IMR-90 (cell line): ENCODE measurements at regions not wholly inside any gene's neighbourhood (a gene's known extent, or its start where the extent isn't known, plus 50 kb on each side); places are given as distances from the start of the nearest gene placed in this dataset.

Experiments
- ATAC-seq: fragments of 200-7000 bp; cut with Tn5 transposase; 2 replicates; pipeline ENCODE4 v1.9.1; 2020; ENCODE audit warnings: low read depth, mild to moderate bottlenecking, moderate library complexity
- BruUV-seq: library from RNA; stranded (reverse); fragments of 400-500 nt; replicated peaks from 2 replicates; lab custom pipeline; 2021; lab: Mats Ljungman, UMichigan
- CTCF ChIA-PET: fragments of 300-600 bp; formaldehyde crosslinking; extraction: SDS; loops from one replicate; lab custom pipeline; 2021; ENCODE audit warnings: antibody characterized with exemption; lab: Yijun Ruan, JAX
- POLR2A ChIA-PET: fragments of 300-600 bp; sonication (Branson Sonifier 250); formaldehyde crosslinking; loops from one replicate; lab custom pipeline; 2022; ENCODE audit warnings: antibody characterized with exemption; ENCODE audit not compliant: unreplicated experiment; lab: Charles Lee
- DNase-seq: peaks from one replicate; pipeline ENCODE4 v3.0.0; 2013
- H2AFZ ChIP-seq: replicated peaks from 2 replicates; pipeline ENCODE3; 2013; ENCODE audit warnings: low read length, mild to moderate bottlenecking; ENCODE audit not compliant: poor library complexity
- H2AK5ac ChIP-seq: 2 replicates; pipeline ENCODE4 v1.6.1; 2013; ENCODE audit warnings: low read depth, low read length, inconsistent platforms
- H2AK9ac ChIP-seq: replicated peaks from 2 replicates; pipeline ENCODE3; 2013; ENCODE audit warnings: mild to moderate bottlenecking, low read depth, low read length, moderate library complexity; ENCODE audit not compliant: poor library complexity
- H2BK120ac ChIP-seq: 2 replicates; pipeline ENCODE4 v1.6.1; 2013; ENCODE audit warnings: low read depth, low read length, inconsistent platforms
- H2BK15ac ChIP-seq: 3 replicates; pipeline ENCODE4 v1.6.1; 2013; ENCODE audit warnings: low read depth, low read length, inconsistent platforms
- H2BK20ac ChIP-seq: 2 replicates; pipeline ENCODE4 v1.6.1; 2013; ENCODE audit warnings: low read depth, mild to moderate bottlenecking, inconsistent platforms, low read length, moderate library complexity
- H2BK5ac ChIP-seq: 2 replicates; pipeline ENCODE4 v1.6.1; 2013; ENCODE audit warnings: mild to moderate bottlenecking, low read depth, low read length, inconsistent platforms; ENCODE audit not compliant: poor library complexity, severe bottlenecking
- H3K14ac ChIP-seq: replicated peaks from 2 replicates; pipeline ENCODE4 v1.6.1; 2013; ENCODE audit warnings: low read depth, low read length, inconsistent platforms
- H3K18ac ChIP-seq: 2 replicates; pipeline ENCODE4 v1.6.1; 2013; ENCODE audit warnings: low read depth, low read length, control low read depth
- H3K23ac ChIP-seq: 2 replicates; pipeline ENCODE4 v1.6.1; 2013; ENCODE audit warnings: low read depth, low read length, inconsistent platforms
- H3K27ac ChIP-seq: 2 replicates; pipeline ENCODE4 v1.5.1; 2013; ENCODE audit warnings: mild to moderate bottlenecking, control low read depth, low read length; ENCODE audit not compliant: insufficient read depth
- H3K27me3 ChIP-seq: 2 replicates; pipeline ENCODE4 v1.6.1; 2013; ENCODE audit warnings: low read length; ENCODE audit not compliant: control insufficient read depth, insufficient read depth
- H3K36me3 ChIP-seq: 2 replicates; pipeline ENCODE4 v1.6.1; 2013; ENCODE audit warnings: low read length, mixed read lengths; ENCODE audit not compliant: control insufficient read depth, insufficient read depth
- H3K4ac ChIP-seq: 2 replicates; pipeline ENCODE4 v1.6.1; 2013; ENCODE audit warnings: low read depth, low read length, inconsistent platforms
- H3K4me1 ChIP-seq: 2 replicates; pipeline ENCODE4 v1.6.1; 2013; ENCODE audit warnings: low read length, mixed read lengths; ENCODE audit not compliant: control insufficient read depth, insufficient read depth
- H3K4me2 ChIP-seq: 2 replicates; pipeline ENCODE4 v1.6.1; 2013; ENCODE audit warnings: low read depth, mild to moderate bottlenecking, control low read depth, low read length, moderate library complexity
- H3K4me3 ChIP-seq: 2 replicates; pipeline ENCODE4 v1.5.1; 2013; ENCODE audit warnings: low read depth, mild to moderate bottlenecking, control low read depth, low read length, moderate library complexity; ENCODE audit not compliant: insufficient read depth
- H3K56ac ChIP-seq: 2 replicates; pipeline ENCODE4 v1.6.1; 2013; ENCODE audit warnings: low read length, inconsistent platforms; ENCODE audit not compliant: insufficient read depth; ENCODE audit errors: extremely low read depth
- H3K79me1 ChIP-seq, 2 experiments: 2 replicates each; pipeline ENCODE4 v1.6.1; 2013; ENCODE audit warnings: low read length in 2 of 2, inconsistent platforms in 1 of 2, low read depth in 1 of 2
- H3K9ac ChIP-seq: 2 replicates; pipeline ENCODE4 v1.6.1; 2013; ENCODE audit warnings: low read depth, low read length, control low read depth
- H3K9me1 ChIP-seq: 2 replicates; pipeline ENCODE4 v1.6.1; 2013; ENCODE audit warnings: low read length, inconsistent platforms; ENCODE audit not compliant: insufficient read depth
- H3K9me3 ChIP-seq: 2 replicates; pipeline ENCODE4 v1.6.1; 2013; ENCODE audit warnings: low read length; ENCODE audit not compliant: control insufficient read depth, insufficient read depth
- H4K20me1 ChIP-seq: 2 replicates; pipeline ENCODE4 v1.6.1; 2013; ENCODE audit warnings: low read length, inconsistent platforms; ENCODE audit not compliant: insufficient read depth
- H4K5ac ChIP-seq: 2 replicates; pipeline ENCODE4 v1.6.1; 2013; ENCODE audit warnings: mild to moderate bottlenecking, low read depth, low read length, control low read depth
- H4K8ac ChIP-seq, 2 experiments: 2 replicates each; pipeline ENCODE4 v1.6.1; 2013; ENCODE audit warnings: low read depth in 2 of 2, low read length in 2 of 2, control low read depth in 1 of 2, inconsistent platforms in 1 of 2
- H4K91ac ChIP-seq: 2 replicates; pipeline ENCODE4 v1.6.1; 2013; ENCODE audit warnings: low read depth, low read length, inconsistent platforms; ENCODE audit not compliant: insufficient read depth
- BHLHE40 ChIP-seq: fragments of 150-350 bp; IDR thresholded peaks from 2 replicates; pipeline ENCODE4 v1.6.1; 2016; ENCODE audit warnings: mild to moderate bottlenecking, low read depth, low read length
- CEBPB ChIP-seq: IDR thresholded peaks from 2 replicates; pipeline ENCODE4 v1.6.1; 2012; ENCODE audit warnings: low read depth, low read length, improper control_type of control experiment
- CHD1 ChIP-seq: IDR thresholded peaks from 2 replicates; pipeline ENCODE4 v1.6.1; 2012; ENCODE audit warnings: low read depth, low read length, improper control_type of control experiment
- CTCF ChIP-seq: conservative IDR thresholded peaks from 2 replicates; pipeline ENCODE4 v1.5.1; 2012; ENCODE audit warnings: mild to moderate bottlenecking, low read depth, low read length, improper control_type of control experiment
- ELK1 ChIP-seq: fragments of 150-350 bp; IDR thresholded peaks from 2 replicates; pipeline ENCODE4 v1.6.1; 2016; ENCODE audit warnings: low read depth, mild to moderate bottlenecking, low read length, moderate library complexity, borderline replicate concordance
- FOS ChIP-seq: fragments of 150-350 bp; IDR thresholded peaks from 2 replicates; pipeline ENCODE4 v1.6.1; 2016; ENCODE audit warnings: low read depth, low read length
- MAFK ChIP-seq: IDR thresholded peaks from 2 replicates; pipeline ENCODE4 v1.6.1; 2012; ENCODE audit warnings: low read depth, low read length, improper control_type of control experiment
- MAZ ChIP-seq: IDR thresholded peaks from 2 replicates; pipeline ENCODE4 v1.6.1; 2012; ENCODE audit warnings: low read depth, mild to moderate bottlenecking, low read length, improper control_type of control experiment, moderate library complexity, borderline replicate concordance
- MXI1 ChIP-seq: IDR thresholded peaks from 2 replicates; pipeline ENCODE4 v1.6.1; 2012; ENCODE audit warnings: low read depth, mild to moderate bottlenecking, low read length, moderate library complexity, borderline replicate concordance
- NFE2L2 ChIP-seq: fragments of 150-350 bp; IDR thresholded peaks from 2 replicates; pipeline ENCODE4 v1.6.1; 2016; ENCODE audit warnings: low read depth, mild to moderate bottlenecking, low read length
- POLR2A ChIP-seq: IDR thresholded peaks from 2 replicates; pipeline ENCODE4 v1.6.1; 2012; ENCODE audit warnings: mild to moderate bottlenecking, low read depth, low read length
- RAD21 ChIP-seq: IDR thresholded peaks from 2 replicates; pipeline ENCODE4 v1.6.1; 2012; ENCODE audit warnings: low read length, improper control_type of control experiment
- RCOR1 ChIP-seq: IDR thresholded peaks from 2 replicates; pipeline ENCODE4 v1.6.1; 2012; ENCODE audit warnings: mild to moderate bottlenecking, low read length, improper control_type of control experiment; ENCODE audit not compliant: insufficient replicate concordance
- RFX5 ChIP-seq: IDR thresholded peaks from 2 replicates; pipeline ENCODE4 v1.8.0; 2012; ENCODE audit warnings: low read depth, mild to moderate bottlenecking, low read length, moderate library complexity
- SMC3 ChIP-seq: fragments of 150-350 bp; IDR thresholded peaks from 2 replicates; pipeline ENCODE4 v1.6.1; 2016; ENCODE audit warnings: low read depth, mild to moderate bottlenecking, antibody characterized with exemption, low read length, moderate library complexity
- USF2 ChIP-seq: fragments of 150-350 bp; IDR thresholded peaks from 2 replicates; pipeline ENCODE4 v1.6.1; 2017; ENCODE audit warnings: mild to moderate bottlenecking, antibody characterized with exemption, low read length, low read depth
- WGBS, 2 experiments: methylation state at CpG; one replicate each; pipeline versions ENCODE4 v1.1.5 to v1.1.7; 2013; ENCODE audit warnings: missing lambda C conversion rate in 2 of 2; ENCODE audit not compliant: insufficient read length in 1 of 2; ENCODE audit errors: extremely low coverage in 2 of 2; 5-methylcytosine and 5-hydroxymethylcytosine counted together
- dilution Hi-C: fragments of 300-500 bp; cut with HindIII; formaldehyde crosslinking; loops from one replicate; pipeline ENCODE4 v1.14.3; 2018; ENCODE audit warnings: low sequenced_read_pairs; ENCODE audit not compliant: unreplicated experiment
- in situ Hi-C: fragments of 300-500 bp; cut with MboI; formaldehyde crosslinking; loops from 3 replicates; pipeline ENCODE4 v1.14.3; 2019; ENCODE audit warnings: low sequenced_read_pairs, inconsistent platforms, mixed read lengths
- intact Hi-C: fragments of 100-400 bp; cut with micrococcal nuclease; formaldehyde crosslinking; loops from 2 replicates; pipeline ENCODE4 v1.10.0; 2022

DNA sequence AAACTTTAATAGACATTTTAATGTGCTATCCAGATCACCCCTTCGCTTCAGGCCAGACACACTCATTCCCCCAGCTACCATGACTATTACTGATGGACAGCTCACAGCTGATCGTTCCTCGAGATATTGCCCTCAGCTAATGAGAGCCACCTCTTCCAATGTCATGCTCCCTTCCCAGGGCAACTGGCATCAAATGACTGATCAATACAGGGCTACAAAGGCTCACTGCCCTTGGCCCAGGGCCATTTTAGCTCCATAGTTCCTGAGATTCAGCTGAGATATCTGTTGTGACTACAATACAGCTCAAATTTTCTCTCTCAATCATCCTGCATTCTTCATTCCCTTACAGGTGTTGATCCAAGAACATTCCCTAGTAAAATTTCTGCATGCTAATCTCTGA, 104.5 kb upstream of the PKN2 start:
- Histone ChIP-seq H4K91ac (no peak overlapping the region), H3K9me3 (no peaks in the 10 kb centered on the region), H3K4me1 (no peaks in the 10 kb centered on the region), H3K4ac (no peak overlapping the region), H3K18ac (no peak overlapping the region), H3K79me1 (no peaks in the 10 kb centered on the region), H2BK5ac (no peak overlapping the region), H3K14ac (no peak overlapping the region), H3K27me3 (no peaks in the 10 kb centered on the region), H3K4me2 (no peak overlapping the region), H3K36me3 (no peaks in the 10 kb centered on the region), H3K4me3 (no peak overlapping the region), H3K9me1 (no peaks in the 10 kb centered on the region), H4K20me1 (no peaks in the 10 kb centered on the region), H3K23ac (no peak overlapping the region), H2BK15ac (no peak overlapping the region), H2AFZ (no peak overlapping the region), H3K56ac (no peak overlapping the region), H2BK120ac (no peak overlapping the region), H4K5ac (no peak overlapping the region), H3K27ac (no peak overlapping the region), H2AK9ac (no peak overlapping the region), H4K8ac (no peak overlapping the region), H2AK5ac (no peak overlapping the region), H2BK20ac (no peak overlapping the region), H3K9ac (no peak overlapping the region)
- dilution Hi-C loops: no loop called here
- DNase-seq: no peak
- ChIA-PET POLR2A (no interaction called here), CTCF (interaction anchor here (0.7 kb wide), 1 partner anchor 1550 kb away, joined by 13 read pairs; no protein-coding TSS in a partner anchor)
- no peak for TF ChIP-seq POLR2A
- TF ChIP-seq MAFK: no peak
- TF ChIP-seq CHD1: no peak
- no peak for TF ChIP-seq FOS
- no peak for TF ChIP-seq MXI1
- TF ChIP-seq CEBPB: no peak
- no peak for TF ChIP-seq RFX5
- no peak for TF ChIP-seq MAZ
- TF ChIP-seq SMC3: no peak
- no peak for TF ChIP-seq ELK1
- no peak for TF ChIP-seq RAD21
- no peak for TF ChIP-seq BHLHE40
- TF ChIP-seq USF2: no peak
- no peak for TF ChIP-seq RCOR1
- no peak for TF ChIP-seq CTCF
- no peak for TF ChIP-seq NFE2L2
- no TSS peak for BruUV-seq
- WGBS, 2 experiments: no CpG with 5 or more reads among the region's 3 CpGs
- intact Hi-C loops: no loop called here
- ATAC-seq: no peak
- in situ Hi-C loops: no loop called here
